ENCODE measurements at regions not wholly inside any gene's neighbourhood (a gene's known extent, or its start where the extent isn't known, plus 50 kb on each side); places are given as distances from the start of the nearest gene placed in this dataset.

DNA sequence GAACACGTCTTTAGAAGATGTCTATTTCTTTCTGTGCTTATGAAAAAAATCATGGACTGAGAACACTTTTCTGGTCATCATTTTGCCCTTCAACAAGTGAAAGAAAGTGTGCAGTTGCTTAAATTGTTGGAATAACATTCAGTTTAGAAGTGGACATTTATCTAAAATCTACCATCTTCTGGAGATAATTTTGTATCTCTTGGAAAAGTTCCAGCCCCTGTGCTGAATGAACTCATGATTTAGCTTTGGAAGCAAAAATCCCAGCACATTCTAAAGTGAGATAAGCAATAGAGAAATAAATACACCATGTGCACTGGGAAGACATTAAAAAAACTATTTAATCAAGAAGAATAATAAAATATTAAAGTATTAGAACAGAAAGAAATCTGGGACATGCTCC, 1420.8 kb upstream of the SLC10A2 start:
- Histone ChIP-seq H3K27me3 (ENCODE audit: control insufficient read depth, low read length) (no peaks in the 10 kb centered on the region), H3K4me1 (ENCODE audit: control insufficient read depth, low read length) (no peaks in the 10 kb centered on the region), H3K4me2 (ENCODE audit: low read length) (no peak overlapping the region), H3K9me3 (ENCODE audit: control insufficient read depth, insufficient read depth, low read length) (no peaks in the 10 kb centered on the region), H3K36me3 (ENCODE audit: control insufficient read depth, low read length) (no peaks in the 10 kb centered on the region), H3K27ac (ENCODE audit: low read depth, low read length) (no peak overlapping the region), H3K9me2 (replicated peaks; ENCODE audit: control insufficient read depth, low read length) (no peaks in the 10 kb centered on the region), H3K4me3 (ENCODE audit: low read length) (no peak overlapping the region), H4K20me1 (ENCODE audit: control insufficient read depth, insufficient read depth, low read depth, low read length) (no peaks in the 10 kb centered on the region), H3F3A (ENCODE audit: control insufficient read depth, insufficient read depth) (no peaks in the 10 kb centered on the region), H3K79me2 (ENCODE audit: control insufficient read depth, low read length) (no peaks in the 10 kb centered on the region)
- TF ChIP-seq, protein P1, sequence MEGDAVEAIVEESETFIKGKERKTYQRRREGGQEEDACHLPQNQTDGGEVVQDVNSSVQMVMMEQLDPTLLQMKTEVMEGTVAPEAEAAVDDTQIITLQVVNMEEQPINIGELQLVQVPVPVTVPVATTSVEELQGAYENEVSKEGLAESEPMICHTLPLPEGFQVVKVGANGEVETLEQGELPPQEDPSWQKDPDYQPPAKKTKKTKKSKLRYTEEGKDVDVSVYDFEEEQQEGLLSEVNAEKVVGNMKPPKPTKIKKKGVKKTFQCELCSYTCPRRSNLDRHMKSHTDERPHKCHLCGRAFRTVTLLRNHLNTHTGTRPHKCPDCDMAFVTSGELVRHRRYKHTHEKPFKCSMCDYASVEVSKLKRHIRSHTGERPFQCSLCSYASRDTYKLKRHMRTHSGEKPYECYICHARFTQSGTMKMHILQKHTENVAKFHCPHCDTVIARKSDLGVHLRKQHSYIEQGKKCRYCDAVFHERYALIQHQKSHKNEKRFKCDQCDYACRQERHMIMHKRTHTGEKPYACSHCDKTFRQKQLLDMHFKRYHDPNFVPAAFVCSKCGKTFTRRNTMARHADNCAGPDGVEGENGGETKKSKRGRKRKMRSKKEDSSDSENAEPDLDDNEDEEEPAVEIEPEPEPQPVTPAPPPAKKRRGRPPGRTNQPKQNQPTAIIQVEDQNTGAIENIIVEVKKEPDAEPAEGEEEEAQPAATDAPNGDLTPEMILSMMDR (IDR thresholded peaks at IDR 0.05; ENCODE audit: low read depth, low read length, poor library complexity, severe bottlenecking) = no peak
- no peak for TF ChIP-seq EZH2phosphoT487 (IDR thresholded peaks at IDR 0.05; ENCODE audit: borderline replicate concordance, low read length)

DNA sequence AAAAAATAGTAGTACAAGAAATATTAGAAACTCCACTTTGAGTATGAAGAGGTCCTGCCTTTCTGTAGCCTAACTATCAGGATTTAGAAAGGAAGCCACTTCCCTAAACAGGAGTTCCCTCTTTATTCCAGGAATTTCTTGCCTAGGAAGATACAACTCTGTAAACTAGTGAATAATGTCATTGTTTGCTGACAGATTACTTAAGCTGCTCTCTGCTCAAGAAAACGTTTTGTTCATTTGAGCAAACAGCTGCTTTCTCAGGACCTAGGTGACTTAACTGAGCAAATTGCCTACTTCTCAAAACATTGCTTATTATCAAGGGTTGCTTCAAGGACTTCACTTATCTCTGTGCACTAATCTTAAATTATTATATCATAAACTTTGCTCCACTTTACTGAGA, 1419.4 kb upstream of the SLC10A2 start:
- H3K9me2 ChIP-seq (replicated peaks; ENCODE audit: control insufficient read depth, low read length) = no peaks in the 10 kb centered on the region
- H3K27me3 ChIP-seq (ENCODE audit: control insufficient read depth, low read length) = no peaks in the 10 kb centered on the region
- no peaks in the 10 kb centered on the region for H4K20me1 ChIP-seq (ENCODE audit: control insufficient read depth, insufficient read depth, low read depth, low read length)
- no peak for TF ChIP-seq EZH2phosphoT487 (IDR thresholded peaks at IDR 0.05; ENCODE audit: borderline replicate concordance, low read length)
- TF ChIP-seq, protein P1 (IDR thresholded peaks at IDR 0.05; ENCODE audit: low read depth, low read length, poor library complexity, severe bottlenecking) = no peak
- H3K4me1 ChIP-seq (ENCODE audit: control insufficient read depth, low read length) = no peaks in the 10 kb centered on the region
- H3K4me2 ChIP-seq (ENCODE audit: low read length) = no peak overlapping the region
- H3K9me3 ChIP-seq (ENCODE audit: control insufficient read depth, insufficient read depth, low read length) = no peaks in the 10 kb centered on the region
- H3K27ac ChIP-seq (ENCODE audit: low read depth, low read length) = no peak overlapping the region
- H3F3A ChIP-seq (ENCODE audit: control insufficient read depth, insufficient read depth) = no peaks in the 10 kb centered on the region
- no peaks in the 10 kb centered on the region for H3K79me2 ChIP-seq (ENCODE audit: control insufficient read depth, low read length)
- H3K4me3 ChIP-seq (ENCODE audit: low read length) = no peak overlapping the region
- H3K36me3 ChIP-seq (ENCODE audit: control insufficient read depth, low read length) = no peaks in the 10 kb centered on the region

DNA sequence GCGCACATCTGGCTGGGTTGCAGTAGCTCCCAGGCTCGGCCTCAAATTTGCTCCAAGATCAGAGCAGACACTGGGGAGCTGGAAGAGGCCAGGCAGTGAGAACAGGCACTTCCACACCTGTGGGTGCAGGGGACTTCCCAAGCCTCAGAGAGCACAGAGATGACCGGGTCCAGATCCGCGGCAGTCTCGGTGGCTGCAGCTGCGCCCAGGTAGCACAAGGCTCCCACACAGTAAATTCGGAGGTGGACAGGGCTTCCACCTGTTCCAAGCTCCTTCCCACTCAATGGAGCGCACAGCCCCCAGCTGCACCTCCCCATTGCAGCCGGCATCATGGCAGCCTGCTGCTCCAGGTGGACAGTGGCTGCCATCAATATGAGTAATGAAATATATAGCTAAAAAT, 1417.4 kb upstream of the SLC10A2 start:
- H3K9me2 ChIP-seq (replicated peaks; ENCODE audit: control insufficient read depth, low read length) = no peaks in the 10 kb centered on the region

More for the DNA sequence above, 1417.4 kb upstream of the SLC10A2 start:
- H3K79me2 ChIP-seq (ENCODE audit: control insufficient read depth, low read length) = no peaks in the 10 kb centered on the region
- H3K27ac ChIP-seq (ENCODE audit: low read depth, low read length) = no peak overlapping the region
- no peaks in the 10 kb centered on the region for H3K9me3 ChIP-seq (ENCODE audit: control insufficient read depth, insufficient read depth, low read length)
- H3K4me1 ChIP-seq (ENCODE audit: control insufficient read depth, low read length) = no peaks in the 10 kb centered on the region
- H3K27me3 ChIP-seq (ENCODE audit: control insufficient read depth, low read length) = no peaks in the 10 kb centered on the region
- H4K20me1 ChIP-seq (ENCODE audit: control insufficient read depth, insufficient read depth, low read depth, low read length) = no peaks in the 10 kb centered on the region
- no peak for TF ChIP-seq EZH2phosphoT487 (IDR thresholded peaks at IDR 0.05; ENCODE audit: borderline replicate concordance, low read length)
- TF ChIP-seq, protein P1 (IDR thresholded peaks at IDR 0.05; ENCODE audit: low read depth, low read length, poor library complexity, severe bottlenecking) = no peak
- H3K4me2 ChIP-seq (ENCODE audit: low read length) = no peak overlapping the region
- no peaks in the 10 kb centered on the region for H3K36me3 ChIP-seq (ENCODE audit: control insufficient read depth, low read length)
- H3K4me3 ChIP-seq (ENCODE audit: low read length) = no peak overlapping the region
- no peaks in the 10 kb centered on the region for H3F3A ChIP-seq (ENCODE audit: control insufficient read depth, insufficient read depth)
